ENCODE measurements at regions not wholly inside any gene's neighbourhood (a gene's known extent, or its start where the extent isn't known, plus 50 kb on each side); places are given as distances from the start of the nearest gene placed in this dataset.

DNA sequence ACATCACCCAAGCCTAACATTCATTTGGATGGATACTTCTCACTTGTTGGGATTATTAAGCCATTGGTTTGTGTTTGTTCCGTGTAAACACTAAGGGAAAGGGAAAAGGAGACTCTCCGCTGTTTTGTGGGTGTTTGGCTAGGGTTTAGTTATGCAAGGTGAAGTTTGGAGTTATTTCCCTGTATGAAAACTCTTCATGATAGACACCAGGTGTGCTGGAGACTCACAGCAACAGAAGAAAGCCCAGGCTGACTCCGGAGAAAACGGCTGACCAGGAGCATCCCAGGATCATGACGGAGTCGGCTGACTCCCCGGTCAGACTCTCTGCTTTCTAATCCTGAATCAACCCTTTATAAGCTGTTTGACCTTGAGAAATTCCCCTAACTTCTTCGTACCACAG lies 94.1 kb upstream of the KLF6 start:
- no peak for TF ChIP-seq POLR2A (IDR thresholded peaks at IDR 0.05)
- TF ChIP-seq, protein P1, sequence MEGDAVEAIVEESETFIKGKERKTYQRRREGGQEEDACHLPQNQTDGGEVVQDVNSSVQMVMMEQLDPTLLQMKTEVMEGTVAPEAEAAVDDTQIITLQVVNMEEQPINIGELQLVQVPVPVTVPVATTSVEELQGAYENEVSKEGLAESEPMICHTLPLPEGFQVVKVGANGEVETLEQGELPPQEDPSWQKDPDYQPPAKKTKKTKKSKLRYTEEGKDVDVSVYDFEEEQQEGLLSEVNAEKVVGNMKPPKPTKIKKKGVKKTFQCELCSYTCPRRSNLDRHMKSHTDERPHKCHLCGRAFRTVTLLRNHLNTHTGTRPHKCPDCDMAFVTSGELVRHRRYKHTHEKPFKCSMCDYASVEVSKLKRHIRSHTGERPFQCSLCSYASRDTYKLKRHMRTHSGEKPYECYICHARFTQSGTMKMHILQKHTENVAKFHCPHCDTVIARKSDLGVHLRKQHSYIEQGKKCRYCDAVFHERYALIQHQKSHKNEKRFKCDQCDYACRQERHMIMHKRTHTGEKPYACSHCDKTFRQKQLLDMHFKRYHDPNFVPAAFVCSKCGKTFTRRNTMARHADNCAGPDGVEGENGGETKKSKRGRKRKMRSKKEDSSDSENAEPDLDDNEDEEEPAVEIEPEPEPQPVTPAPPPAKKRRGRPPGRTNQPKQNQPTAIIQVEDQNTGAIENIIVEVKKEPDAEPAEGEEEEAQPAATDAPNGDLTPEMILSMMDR (IDR thresholded peaks at IDR 0.05): no peak

Data from thyroid gland (tissue), 4 donors.